H7 (cell line): ENCODE measurements at regions not wholly inside any gene's neighbourhood (a gene's known extent, or its start where the extent isn't known, plus 50 kb on each side); places are given as distances from the start of the nearest gene placed in this dataset.

Experiments
- DNase-seq: peaks from one replicate; pipeline ENCODE4 v3.0.0; 2012
- H3K27me3 ChIP-seq: 2 replicates; pipeline ENCODE4 v1.6.0; 2011; ENCODE audit warnings: mild to moderate bottlenecking, low read length; ENCODE audit not compliant: control insufficient read depth, insufficient read depth
- H3K36me3 ChIP-seq: replicated peaks from 2 replicates; pipeline ENCODE4 v1.5.1; 2011; ENCODE audit warnings: low read length; ENCODE audit not compliant: control insufficient read depth, insufficient read depth
- H3K4me3 ChIP-seq: 2 replicates; pipeline ENCODE4 v1.5.1; 2011; ENCODE audit warnings: low read depth, mild to moderate bottlenecking, control low read depth, low read length, moderate library complexity; ENCODE audit not compliant: insufficient read depth

GRCh38 chr2:161102770-161103450, 57.3 kb upstream of the TANK start:
- no peak overlapping the region for H3K4me3 ChIP-seq
- H3K36me3 ChIP-seq, result no peaks in the 10 kb centered on the region
- DNase-seq, result no peak
- H3K27me3 ChIP-seq, result no peaks in the 10 kb centered on the region

- Histone ChIP-seq H3K4me3 (no peak overlapping the region), H3K27me3 (no peaks in the 10 kb centered on the region), H3K36me3 (no peaks in the 10 kb centered on the region)
- DNase-seq, result no peak
Measured at GRCh38 chr2:161103451-161103831, 56.8 kb upstream of the TANK start.

- Histone ChIP-seq H3K27me3 (no peaks in the 10 kb centered on the region), H3K4me3 (no peak overlapping the region), H3K36me3 (no peaks in the 10 kb centered on the region)
- no peak for DNase-seq
Measured at GRCh38 chr2:161104054-161104553, 56.1 kb upstream of the TANK start.

- H3K4me3 ChIP-seq, result no peak overlapping the region
- H3K36me3 ChIP-seq, result no peaks in the 10 kb centered on the region
- DNase-seq, result no peak
- no peaks in the 10 kb centered on the region for H3K27me3 ChIP-seq
Measured at GRCh38 chr2:161107265-161107664, 53.0 kb upstream of the TANK start.
